ENCODE measurements at regions not wholly inside any gene's neighbourhood (a gene's known extent, or its start where the extent isn't known, plus 50 kb on each side); places are given as distances from the start of the nearest gene placed in this dataset.

GRCh38 chr5:59943452-59944113, 50.1 kb upstream of the PDE4D start:
- H3K4me1 Mint-ChIP-seq: no peaks in the 10 kb centered on the region
- ATAC-seq: no peak
- H3K27me3 Mint-ChIP-seq: no peaks in the 10 kb centered on the region
- H3K4me3 Mint-ChIP-seq: no peak overlapping the region
- H3K9me3 Mint-ChIP-seq: no peaks in the 10 kb centered on the region
- H3K36me3 Mint-ChIP-seq: no peaks in the 10 kb centered on the region
- no peak overlapping the region for H3K27ac Mint-ChIP-seq

Data from stimulated activated memory B cell treated with anti-CD40 and anti-IgM and Interleukin-4, amounts not matched to agents 10 μg/mL and 1 μg/mL and 100 μg/mL, for 72 hours (primary cell).